K562 (cell line): ENCODE measurements at regions not wholly inside any gene's neighbourhood (a gene's known extent, or its start where the extent isn't known, plus 50 kb on each side); places are given as distances from the start of the nearest gene placed in this dataset.

Source experiments
- ATAC-seq: fragments of 200-7000 bp; cut with Tn5 transposase; 3 replicates; pipeline ENCODE4 v1.9.1; 2020; ENCODE audit warnings: moderate library complexity
- BruUV-seq: library from RNA; stranded (reverse); fragments of 400-500 nt; replicated peaks from 2 replicates; lab custom pipeline; 2021; lab: Mats Ljungman, UMichigan
- CTCF ChIA-PET: fragments of 300-600 bp; formaldehyde crosslinking; extraction: SDS; loops from one replicate; lab custom pipeline; 2021; ENCODE audit warnings: low intra/inter-chr PET ratio; lab: Yijun Ruan, JAX
- POLR2A ChIA-PET: fragments of 300-600, 350-650 bp; sonication (Branson Sonifier 250); formaldehyde crosslinking; extraction: SDS; loops from one replicate; lab custom pipeline; 2021; ENCODE audit warnings: antibody characterized with exemption, inconsistent platforms; lab: Yijun Ruan, JAX
- DNase-seq, 4 experiments: peaks; one replicate each; pipeline versions ENCODE4 v3.0.0 to v3.0.0-alpha.2; 2011 to 2018; ENCODE audit warnings: low spot score in 3 of 4, mixed read lengths in 3 of 4; ENCODE audit errors: extremely low read depth in 1 of 4
- FAIRE-seq: peaks from 2 replicates; lab custom pipeline; 2011; peaks lifted over from hg19 to GRCh38; lab: Jason Lieb, UNC
- H2AFZ ChIP-seq: 2 replicates; pipeline ENCODE4 v1.6.0; 2011; ENCODE audit warnings: low read depth, low read length, control low read depth, inconsistent platforms
- H3K27ac ChIP-seq: fragments of 200-600 bp; 3 replicates; pipeline ENCODE4 v1.8.0; 2011; ENCODE audit warnings: low read depth, mild to moderate bottlenecking, control low read depth, inconsistent platforms, low read length, moderate library complexity, mixed read lengths; ENCODE audit errors: extremely low read depth
- H3K27me3 ChIP-seq, 2 experiments: fragments of 300-600 bp in 1 of 2; 2 replicates in 1 of 2; 3 replicates in 1 of 2; pipeline versions ENCODE4 v1.6.0 to v1.8.0; 2011; ENCODE audit warnings: inconsistent platforms in 2 of 2, low read length in 2 of 2, mild to moderate bottlenecking in 1 of 2, mixed read lengths in 1 of 2, moderate library complexity in 1 of 2; ENCODE audit not compliant: control insufficient read depth in 2 of 2, insufficient read depth in 2 of 2
- H3K36me3 ChIP-seq: fragments of 300-600 bp; 3 replicates; pipeline ENCODE4 v1.8.0; 2011; ENCODE audit warnings: mild to moderate bottlenecking, low read length, inconsistent platforms; ENCODE audit not compliant: control insufficient read depth, insufficient read depth
- H3K4me1 ChIP-seq, 2 experiments: fragments of 200-600 bp in 1 of 2; replicated peaks in 1 of 2; 2 replicates in 1 of 2; 3 replicates in 1 of 2; pipeline versions ENCODE4 v1.5.1 to v1.8.0; 2011; ENCODE audit warnings: inconsistent platforms in 2 of 2, low read length in 2 of 2, mild to moderate bottlenecking in 1 of 2, mixed read lengths in 1 of 2, moderate library complexity in 1 of 2; ENCODE audit not compliant: control insufficient read depth in 2 of 2, insufficient read depth in 2 of 2
- H3K4me2 ChIP-seq: 2 replicates; pipeline ENCODE4 v1.6.1; 2011; ENCODE audit warnings: low read length, control low read depth, inconsistent platforms, mixed read lengths; ENCODE audit not compliant: insufficient read depth
- H3K4me3 ChIP-seq: fragments of 200-600 bp; sonication (generic), shearing (Covaris generic); 2 replicates; pipeline ENCODE4 v1.5.1; 2016; ENCODE audit warnings: control low read depth, inconsistent platforms
- H3K79me2 ChIP-seq: fragments of 200-600 bp; 3 replicates; pipeline ENCODE4 v1.8.0; 2011; ENCODE audit warnings: low read length, inconsistent platforms; ENCODE audit not compliant: control insufficient read depth, insufficient read depth
- H3K9ac ChIP-seq, 2 experiments: 2 replicates each; pipeline versions ENCODE4 v1.6.0 to v1.6.1; 2011; ENCODE audit warnings: low read depth in 2 of 2, low read length in 2 of 2, control low read depth in 1 of 2, inconsistent platforms in 1 of 2, mild to moderate bottlenecking in 1 of 2, mixed read lengths in 1 of 2; ENCODE audit not compliant: insufficient read depth in 1 of 2
- H3K9me1 ChIP-seq: one replicate; pipeline ENCODE4 v1.6.0; 2011; ENCODE audit warnings: inconsistent platforms, mild to moderate bottlenecking, low read length, moderate library complexity; ENCODE audit not compliant: control insufficient read depth, insufficient read depth
- H3K9me3 ChIP-seq: replicated peaks from 2 replicates; pipeline ENCODE4 v1.5.1; 2011; ENCODE audit warnings: low read depth, low read length, inconsistent platforms; ENCODE audit not compliant: control insufficient read depth, insufficient read depth
- H4K20me1 ChIP-seq: replicated peaks from 2 replicates; pipeline ENCODE4 v1.6.1; 2011; ENCODE audit warnings: low read length, inconsistent platforms, mixed read lengths; ENCODE audit not compliant: control insufficient read depth, insufficient read depth
- CBX1 ChIP-seq: sonication (generic); IDR thresholded peaks from 2 replicates; pipeline ENCODE4 v1.6.1; 2016; ENCODE audit warnings: antibody characterized with exemption, low read depth, mild to moderate bottlenecking
- CREB1 ChIP-seq, 2 experiments: sonication (generic) in 1 of 2; formaldehyde crosslinking in 1 of 2; IDR thresholded peaks; 2 replicates each; pipeline versions ENCODE4 v1.6.1 to v1.8.0; 2012 to 2022; ENCODE audit warnings: inconsistent platforms in 1 of 2, mild to moderate bottlenecking in 1 of 2, missing genetic modification reagents in 1 of 2, moderate library complexity in 1 of 2
- DIDO1 ChIP-seq: fragments of 450-650 bp; IDR thresholded peaks from 2 replicates; pipeline ENCODE4 v1.6.1; 2016; ENCODE audit warnings: low read depth, missing biosample characterization, missing genetic modification characterization
- HNRNPH1 ChIP-seq: fragments of 200-400 bp; formaldehyde crosslinking; optimal IDR thresholded peaks from 2 replicates; pipeline ENCODE3; 2017; ENCODE audit warnings: low read depth, mild to moderate bottlenecking, low read length, moderate library complexity
- HSF4 ChIP-seq: fragments of 250-450 bp; sonication (Bioruptor Pico); IDR thresholded peaks from 2 replicates; pipeline ENCODE4 v2.1.2; 2022; ENCODE audit warnings: mild to moderate bottlenecking, moderate library complexity, borderline replicate concordance
- KDM1A ChIP-seq, 2 experiments: fragments of 450-650 bp; IDR thresholded peaks; 2 replicates each; pipeline ENCODE4 v1.6.1; 2016; ENCODE audit warnings: mild to moderate bottlenecking in 2 of 2
- MCM5 ChIP-seq: fragments of 450-650 bp; IDR thresholded peaks from 2 replicates; pipeline ENCODE4 v1.6.1; 2016; ENCODE audit warnings: low read depth
- MECOM ChIP-seq: fragments of 250-450 bp; sonication (Bioruptor Pico); IDR thresholded peaks from 2 replicates; pipeline ENCODE4 v1.8.0; 2022; ENCODE audit warnings: inconsistent platforms
- POU5F1 ChIP-seq: fragments of 150-350 bp; IDR thresholded peaks from 2 replicates; pipeline ENCODE4 v1.6.1; 2014; ENCODE audit warnings: borderline replicate concordance, low read length, low read depth, mild to moderate bottlenecking; ENCODE audit not compliant: partially characterized antibody
- SRF ChIP-seq, 2 experiments: fragments of 250-450, 450-650 bp in 1 of 2; sonication (Bioruptor Pico) in 1 of 2; sonication (generic) in 1 of 2; formaldehyde crosslinking; IDR thresholded peaks; 2 replicates each; pipeline versions ENCODE4 v1.5.0 to v1.5.1; 2020 to 2022; ENCODE audit warnings: mild to moderate bottlenecking in 1 of 2, missing genetic modification reagents in 1 of 2
- TBP ChIP-seq: optimal IDR thresholded peaks from 2 replicates; pipeline ENCODE3; 2011; ENCODE audit warnings: low read depth, low read length, improper control_type of control experiment
- TSC22D4 ChIP-seq: fragments of 450-650 bp; IDR thresholded peaks from 2 replicates; pipeline ENCODE4 v1.6.1; 2016; ENCODE audit warnings: missing genetic modification characterization, missing biosample characterization, control low read depth
- ZFP30 ChIP-seq: fragments of 250-450 bp; sonication (Bioruptor Pico); IDR thresholded peaks from 2 replicates; pipeline ENCODE4 v1.8.0; 2022; ENCODE audit warnings: moderate library complexity, mild to moderate bottlenecking, inconsistent platforms, borderline replicate concordance
- ZFX ChIP-seq: sonication (generic); formaldehyde crosslinking; IDR thresholded peaks from 2 replicates; pipeline ENCODE4 v1.8.0; 2022; ENCODE audit warnings: mild to moderate bottlenecking, missing genetic modification reagents, moderate library complexity
- ZNF277 ChIP-seq: fragments of 250-450 bp; sonication (Bioruptor Pico); IDR thresholded peaks from 2 replicates; pipeline ENCODE4 v1.8.0; 2022; ENCODE audit warnings: inconsistent platforms, mild to moderate bottlenecking, moderate library complexity, borderline replicate concordance
- ZNF609 ChIP-seq: sonication (generic); formaldehyde crosslinking; IDR thresholded peaks from 2 replicates; pipeline ENCODE4 v1.8.1; 2023; ENCODE audit warnings: missing genetic modification reagents, mild to moderate bottlenecking, borderline replicate concordance
- WGBS: fragments of 100-300 bp; shearing (Covaris generic); methylation state at CpG from one replicate; pipeline ENCODE4 v1.1.6; 2016; ENCODE audit warnings: low coverage, mixed read lengths; ENCODE audit not compliant: insufficient coverage; ENCODE audit errors: missing lambda C conversion rate; 5-methylcytosine and 5-hydroxymethylcytosine counted together
- in situ Hi-C: fragments of 300-500 bp; cut with MboI; formaldehyde crosslinking; loops from 4 replicates; pipeline ENCODE4 v1.15.0; 2018; ENCODE audit warnings: inconsistent platforms, mixed read lengths
- intact Hi-C: fragments of 100-400 bp; cut with micrococcal nuclease; formaldehyde crosslinking; loops from 2 replicates; pipeline ENCODE4 v1.14.2; 2022

- Histone ChIP-seq H3K79me2 (no peaks in the 10 kb centered on the region), H4K20me1 (no peaks in the 10 kb centered on the region), H3K4me3 (no peak overlapping the region), H3K4me2 (no peak overlapping the region), H3K4me1 (no peaks in the 10 kb centered on the region), H3K27me3 (no peaks in the 10 kb centered on the region), H2AFZ (no peak overlapping the region), H3K36me3 (no peaks in the 10 kb centered on the region), H3K9ac (no peak overlapping the region), H3K9me1 (no peaks in the 10 kb centered on the region), H3K27ac (no peak overlapping the region), H3K9me3 (no peaks in the 10 kb centered on the region)
- ChIA-PET POLR2A (no interaction called here), CTCF (no interaction called here)
- no TSS peak for BruUV-seq
- no peak for DNase-seq
- intact Hi-C loops = no loop called here
- no peak for FAIRE-seq
- WGBS = 0% methylated on average over 4 of the region's 4 CpGs
- no peak for ATAC-seq
- in situ Hi-C loops = no loop called here
- TF ChIP-seq CREB1 (IDR thresholded peaks at IDR 0.05) (no peak), CREB1 (CRISPR knock-in tag; IDR thresholded peaks at IDR 0.05) (no peak), MECOM (CRISPR knock-in tag) (no peak), TSC22D4 (no peak), HSF4 (no peak), MCM5 (no peak), TBP (no peak), POU5F1 (no peak), ZFP30 (CRISPR knock-in tag) (no peak), ZNF609 (CRISPR knock-in tag) (no peak), SRF (CRISPR knock-in tag; IDR thresholded peaks at IDR 0.05) (no peak), DIDO1 (no peak), HNRNPH1 (no peak), ZFX (no peak), ZNF277 (CRISPR knock-in tag) (no peak), CBX1 (no peak), KDM1A (IDR thresholded peaks at IDR 0.05) (no peak)
Measured at GRCh38 chr10:105834261-105835059, 1193.4 kb downstream of the SORCS3 start.
